Lower lobe of right lung (tissue), 2 donors: ENCODE measurements at regions not wholly inside any gene's neighbourhood (a gene's known extent, or its start where the extent isn't known, plus 50 kb on each side); places are given as distances from the start of the nearest gene placed in this dataset.

Source experiments
- ATAC-seq, 2 donors: fragments of 200-7000 bp; cut with Tn5 transposase; one replicate each; pipeline ENCODE4 v1.9.1; 2020 to 2022; ENCODE audit warnings: mild to moderate bottlenecking in 2 of 2, moderate library complexity in 2 of 2
- DNase-seq: peaks from one replicate; pipeline ENCODE4 v3.0.0-alpha.2; 2020
- H3K27ac ChIP-seq: fragments of 200-600 bp; one replicate; pipeline ENCODE4 v1.8.0; 2022
- H3K27me3 ChIP-seq: fragments of 200-600 bp; one replicate; pipeline ENCODE4 v1.8.0; 2022; ENCODE audit warnings: low read depth
- H3K36me3 ChIP-seq: fragments of 200-600 bp; one replicate; pipeline ENCODE4 v1.8.0; 2022; ENCODE audit warnings: mild to moderate bottlenecking
- H3K4me1 ChIP-seq: fragments of 200-600 bp; one replicate; pipeline ENCODE4 v1.8.0; 2022
- H3K4me3 ChIP-seq: fragments of 200-600 bp; one replicate; pipeline ENCODE4 v1.8.0; 2022; ENCODE audit warnings: mild to moderate bottlenecking
- H3K9me3 ChIP-seq: fragments of 200-600 bp; one replicate; pipeline ENCODE4 v1.8.0; 2022
- CTCF ChIP-seq: fragments of 200-600 bp; IDR thresholded peaks from one replicate; pipeline ENCODE4 v1.8.0; 2022; ENCODE audit warnings: antibody characterized with exemption, mild to moderate bottlenecking
- intact Hi-C: fragments of 100-400 bp; cut with DNase I; formaldehyde crosslinking; loops from one replicate; pipeline ENCODE4 v1.11.0; 2022
- donor health status: DM: no; HTN: yes; CAD: no; lungs with severe emphysema.

GRCh38 chr6:1230689-1231605 is 81.0 kb upstream of the FOXQ1 start:
- no peaks in the 10 kb centered on the region for H3K36me3 ChIP-seq
- no peak for DNase-seq

GRCh38 chr6:1230281-1230680 is 81.6 kb upstream of the FOXQ1 start:
- H3K4me1 ChIP-seq, result no peaks in the 10 kb centered on the region
- TF ChIP-seq CTCF, result no peak
- intact Hi-C loops, result no loop called here

More at GRCh38 chr6:1230689-1231605, 81.0 kb upstream of the FOXQ1 start:
- Histone ChIP-seq H3K4me3 (no peak overlapping the region), H3K27ac (no peak overlapping the region), H3K4me1 (no peaks in the 10 kb centered on the region), H3K9me3 (no peaks in the 10 kb centered on the region), H3K27me3 (no peaks in the 10 kb centered on the region)
- TF ChIP-seq CTCF, result no peak
- no peak for ATAC-seq
- intact Hi-C loops, result no loop called here

GRCh38 chr6:1229808-1230207 is 82.1 kb upstream of the FOXQ1 start:
- Histone ChIP-seq H3K9me3 (no peaks in the 10 kb centered on the region), H3K27ac (no peak overlapping the region), H3K36me3 (no peaks in the 10 kb centered on the region), H3K27me3 (no peaks in the 10 kb centered on the region), H3K4me3 (no peak overlapping the region), H3K4me1 (no peaks in the 10 kb centered on the region)
- ATAC-seq (no peak), DNase-seq (no peak)
- no peak for TF ChIP-seq CTCF
- intact Hi-C loops, result no loop called here

More at GRCh38 chr6:1230281-1230680, 81.6 kb upstream of the FOXQ1 start:
- H3K9me3 ChIP-seq, result no peaks in the 10 kb centered on the region
- ATAC-seq (no peak), DNase-seq (no peak)
- no peaks in the 10 kb centered on the region for H3K36me3 ChIP-seq
- no peak overlapping the region for H3K27ac ChIP-seq
- no peak overlapping the region for H3K4me3 ChIP-seq
- H3K27me3 ChIP-seq, result no peaks in the 10 kb centered on the region

GRCh38 chr6:1229301-1229700 is 82.6 kb upstream of the FOXQ1 start:
- DNase-seq (no peak), ATAC-seq (no peak)
- Histone ChIP-seq H3K4me3 (no peak overlapping the region), H3K27ac (no peak overlapping the region), H3K36me3 (no peaks in the 10 kb centered on the region), H3K9me3 (no peaks in the 10 kb centered on the region), H3K27me3 (no peaks in the 10 kb centered on the region), H3K4me1 (no peaks in the 10 kb centered on the region)
- intact Hi-C loops, result no loop called here
- no peak for TF ChIP-seq CTCF

GRCh38 chr6:1228754-1229191 is 83.1 kb upstream of the FOXQ1 start:
- Histone ChIP-seq H3K27me3 (no peaks in the 10 kb centered on the region), H3K4me3 (no peak overlapping the region), H3K36me3 (no peaks in the 10 kb centered on the region), H3K27ac (no peak overlapping the region), H3K4me1 (no peaks in the 10 kb centered on the region), H3K9me3 (no peaks in the 10 kb centered on the region)
- TF ChIP-seq CTCF, result no peak
- ATAC-seq (peak; percentile 34 to 44), DNase-seq (no peak)
- intact Hi-C loops, result no loop called here
